Cardiac muscle cell (in vitro differentiated cells and primary cell): ENCODE measurements at regions not wholly inside any gene's neighbourhood (a gene's known extent, or its start where the extent isn't known, plus 50 kb on each side); places are given as distances from the start of the nearest gene placed in this dataset.
"Not testable (repeated sequence)": the region's sequence is repeated elsewhere in the genome, so short reads cannot be mapped to it uniquely, and the experiment has no call there.

Experiments used
- DNase-seq, 2 donors: peaks; one replicate each; pipeline versions ENCODE4 v3.0.0 to v3.0.0-alpha.2; 2010 to 2017; ENCODE audit warnings: low read depth in 1 of 2, low spot score in 1 of 2
- H3K27ac ChIP-seq: fragments of 200-600 bp; sonication (generic); 2 replicates; pipeline ENCODE4 v1.5.1; 2016
- H3K27me3 ChIP-seq: fragments of 200-600 bp; sonication (generic); 2 replicates; pipeline ENCODE4 v1.6.0; 2016; ENCODE audit warnings: control low read depth
- H3K36me3 ChIP-seq: fragments of 200-600 bp; sonication (generic); 2 replicates; pipeline ENCODE4 v1.5.1; 2016; ENCODE audit warnings: control low read depth
- H3K4me1 ChIP-seq: fragments of 200-600 bp; sonication (generic); 2 replicates; pipeline ENCODE4 v1.8.1; 2017; ENCODE audit warnings: low read depth, mild to moderate bottlenecking, mixed run types
- H3K4me3 ChIP-seq: fragments of 200-600 bp; sonication (generic); 2 replicates; pipeline ENCODE4 v1.5.1; 2016; ENCODE audit warnings: mild to moderate bottlenecking
- H3K9me3 ChIP-seq: fragments of 200-600 bp; sonication (generic); 2 replicates; pipeline ENCODE4 v1.5.1; 2017; ENCODE audit warnings: low read depth, mild to moderate bottlenecking, control low read depth
- TF ChIP-seq, protein P1 (sequence below): IDR thresholded peaks from 2 replicates; pipeline ENCODE4 v1.5.1; 2012; ENCODE audit warnings: low read depth, mild to moderate bottlenecking, low read length

GRCh38 chr4:180333162-180333561 lies 1910.0 kb upstream of the TENM3 start:
- Histone ChIP-seq H3K27me3 (no peaks in the 10 kb centered on the region), H3K27ac (no peak overlapping the region), H3K4me1 (no peaks in the 10 kb centered on the region), H3K36me3 (no peaks in the 10 kb centered on the region), H3K9me3 (no peaks in the 10 kb centered on the region), H3K4me3 (no peak overlapping the region)
- TF ChIP-seq, protein P1, sequence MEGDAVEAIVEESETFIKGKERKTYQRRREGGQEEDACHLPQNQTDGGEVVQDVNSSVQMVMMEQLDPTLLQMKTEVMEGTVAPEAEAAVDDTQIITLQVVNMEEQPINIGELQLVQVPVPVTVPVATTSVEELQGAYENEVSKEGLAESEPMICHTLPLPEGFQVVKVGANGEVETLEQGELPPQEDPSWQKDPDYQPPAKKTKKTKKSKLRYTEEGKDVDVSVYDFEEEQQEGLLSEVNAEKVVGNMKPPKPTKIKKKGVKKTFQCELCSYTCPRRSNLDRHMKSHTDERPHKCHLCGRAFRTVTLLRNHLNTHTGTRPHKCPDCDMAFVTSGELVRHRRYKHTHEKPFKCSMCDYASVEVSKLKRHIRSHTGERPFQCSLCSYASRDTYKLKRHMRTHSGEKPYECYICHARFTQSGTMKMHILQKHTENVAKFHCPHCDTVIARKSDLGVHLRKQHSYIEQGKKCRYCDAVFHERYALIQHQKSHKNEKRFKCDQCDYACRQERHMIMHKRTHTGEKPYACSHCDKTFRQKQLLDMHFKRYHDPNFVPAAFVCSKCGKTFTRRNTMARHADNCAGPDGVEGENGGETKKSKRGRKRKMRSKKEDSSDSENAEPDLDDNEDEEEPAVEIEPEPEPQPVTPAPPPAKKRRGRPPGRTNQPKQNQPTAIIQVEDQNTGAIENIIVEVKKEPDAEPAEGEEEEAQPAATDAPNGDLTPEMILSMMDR, result no peak
- DNase-seq, result no peak

DNA sequence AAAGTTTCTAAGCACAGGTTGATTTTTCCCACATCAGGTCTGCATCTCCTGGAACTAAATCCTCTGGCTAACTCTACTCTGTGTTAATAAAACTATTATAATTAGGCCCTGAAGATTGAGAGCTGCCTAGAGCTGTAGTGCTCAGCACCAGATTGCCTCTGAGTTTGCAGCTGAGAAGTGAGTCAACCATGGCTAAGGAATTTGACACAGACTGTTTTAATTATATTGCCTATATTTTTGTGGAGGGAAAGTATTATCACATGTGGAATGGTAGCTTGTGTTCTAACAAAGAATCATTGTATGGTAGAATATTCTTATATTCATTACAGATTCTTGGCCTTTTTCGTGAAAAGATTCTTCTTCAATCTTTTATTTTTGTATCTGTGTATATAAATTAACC lies 1907.6 kb upstream of the TENM3 start:
- TF ChIP-seq, protein P1, result no peak
- H3K4me3 ChIP-seq, result no peak overlapping the region
- H3K4me1 ChIP-seq, result no peaks in the 10 kb centered on the region
- no peak overlapping the region for H3K27ac ChIP-seq
- no peaks in the 10 kb centered on the region for H3K27me3 ChIP-seq
- H3K9me3 ChIP-seq, result no peaks in the 10 kb centered on the region
- H3K36me3 ChIP-seq, result no peaks in the 10 kb centered on the region
- no peak for DNase-seq

DNA sequence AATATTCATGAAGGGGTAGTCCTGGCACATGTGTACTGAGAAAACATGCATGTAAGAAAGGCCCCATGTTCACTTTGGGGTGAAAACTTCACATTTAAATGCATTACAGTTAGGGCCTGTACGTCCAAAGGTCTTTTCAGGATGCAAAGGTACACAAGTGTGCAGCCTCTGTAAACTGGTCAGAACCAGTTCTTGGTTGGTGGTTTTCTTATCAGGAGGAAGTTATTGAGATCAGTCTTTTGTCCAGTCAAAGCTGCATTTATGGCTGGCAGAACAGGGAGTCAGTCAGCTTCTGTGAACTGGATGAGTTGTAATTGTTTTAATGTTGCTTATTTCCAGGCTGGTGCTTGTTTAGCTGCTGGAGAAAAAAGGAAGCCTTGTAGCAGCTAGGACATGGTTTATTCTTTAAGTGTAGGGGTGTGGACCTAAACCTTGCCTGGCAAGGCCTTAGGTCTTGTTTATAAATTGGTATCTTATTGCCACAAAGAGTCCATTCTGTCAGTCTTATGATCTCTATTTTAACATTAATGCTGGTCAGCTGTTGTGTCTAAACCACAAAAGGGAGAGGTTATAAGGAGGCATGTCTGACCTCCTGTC lies 1906.6 kb upstream of the TENM3 start:
- Histone ChIP-seq H3K4me3 (no peak overlapping the region), H3K27me3 (no peaks in the 10 kb centered on the region), H3K9me3 (no peaks in the 10 kb centered on the region), H3K36me3 (no peaks in the 10 kb centered on the region), H3K4me1 (no peaks in the 10 kb centered on the region), H3K27ac (no peak overlapping the region)
- DNase-seq, result no peak
- TF ChIP-seq, protein P1, result no peak

DNA sequence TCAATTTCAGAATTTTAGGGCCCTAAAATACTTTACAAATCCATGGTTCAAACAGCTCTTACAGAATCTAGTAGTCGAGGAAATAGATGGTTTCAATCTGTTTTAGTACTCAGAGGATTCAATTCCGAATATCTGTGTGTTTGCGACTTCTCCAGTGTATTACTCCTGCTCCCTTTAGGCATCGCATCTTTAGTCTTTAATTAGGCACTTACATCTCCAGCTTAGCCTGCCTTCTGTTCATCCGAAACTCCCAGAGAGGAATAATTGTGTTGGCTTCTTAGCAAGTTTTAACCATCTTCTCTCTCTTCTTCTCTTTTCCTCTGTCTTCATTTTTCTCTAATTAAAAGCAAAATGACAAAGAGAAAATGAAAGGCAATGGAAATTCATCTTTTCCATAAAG lies 1901.3 kb upstream of the TENM3 start:
- Histone ChIP-seq H3K27ac (no peak overlapping the region), H3K4me3 (no peak overlapping the region), H3K4me1 (no peaks in the 10 kb centered on the region), H3K9me3 (no peaks in the 10 kb centered on the region), H3K36me3 (no peaks in the 10 kb centered on the region), H3K27me3 (no peaks in the 10 kb centered on the region)
- TF ChIP-seq, protein P1, result no peak
- no peak for DNase-seq

DNA sequence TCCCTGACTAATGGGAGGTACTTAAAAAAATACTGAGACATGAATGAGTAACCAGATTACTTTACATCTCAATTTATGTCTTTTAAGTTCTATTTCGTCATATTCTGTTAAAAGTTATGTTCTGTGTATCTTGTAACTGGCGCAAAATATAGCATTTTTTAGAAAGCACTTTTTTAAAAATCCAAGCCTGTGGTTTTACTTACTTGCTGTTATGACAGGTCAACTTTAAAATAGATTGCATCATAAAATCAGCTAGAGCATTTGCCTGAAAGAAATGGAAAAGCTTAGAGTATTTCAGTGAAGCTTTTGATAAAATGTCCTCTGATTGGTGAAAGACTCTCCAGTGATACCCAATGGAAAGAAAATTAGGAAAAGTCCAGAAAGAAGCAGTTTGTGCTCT lies 1892.3 kb upstream of the TENM3 start:
- no peak for DNase-seq
- TF ChIP-seq, protein P1, result no peak
- Histone ChIP-seq H3K27me3 (no peaks in the 10 kb centered on the region), H3K4me3 (no peak overlapping the region), H3K36me3 (no peaks in the 10 kb centered on the region), H3K4me1 (no peaks in the 10 kb centered on the region), H3K9me3 (no peaks in the 10 kb centered on the region), H3K27ac (no peak overlapping the region)

- TF ChIP-seq, protein P1, result no peak
- H3K27ac ChIP-seq, result no peak overlapping the region
- no peaks in the 10 kb centered on the region for H3K9me3 ChIP-seq
- DNase-seq, result no peak
- no peak overlapping the region for H3K4me3 ChIP-seq
- H3K27me3 ChIP-seq, result no peaks in the 10 kb centered on the region
- H3K4me1 ChIP-seq, result no peaks in the 10 kb centered on the region
- H3K36me3 ChIP-seq, result no peaks in the 10 kb centered on the region
Measured at GRCh38 chr4:180356766-180357165, 1886.4 kb upstream of the TENM3 start.

DNA sequence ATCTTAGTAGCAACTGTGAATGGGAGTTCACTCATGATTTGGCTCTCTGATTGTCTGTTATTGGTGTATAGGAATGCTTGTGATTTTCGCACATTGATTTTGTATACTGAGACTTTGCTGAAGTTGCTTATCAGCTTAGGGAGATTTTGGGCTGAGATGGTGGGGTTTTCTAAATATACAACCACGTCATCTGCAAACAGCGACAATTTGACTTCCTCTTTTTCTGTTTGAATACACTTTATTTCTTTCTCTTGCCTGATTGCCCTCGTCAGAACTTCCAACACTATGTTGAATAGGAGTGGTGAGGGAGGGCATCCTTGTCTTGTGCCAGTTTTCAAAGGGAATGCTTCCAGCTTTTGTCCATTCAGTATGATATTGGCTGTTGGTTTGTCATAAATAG lies 1883.1 kb upstream of the TENM3 start:
- not testable (repeated sequence) for H3K4me3 ChIP-seq, H3K27me3 ChIP-seq, H3K9me3 ChIP-seq, DNase-seq, H3K27ac ChIP-seq, H3K36me3 ChIP-seq, H3K4me1 ChIP-seq
